ENCODE measurements at regions not wholly inside any gene's neighbourhood (a gene's known extent, or its start where the extent isn't known, plus 50 kb on each side); places are given as distances from the start of the nearest gene placed in this dataset.

- no peak overlapping the region for H3K4me2 ChIP-seq
- H3K9ac ChIP-seq: no peak overlapping the region
- 95% methylated on average over 2 of the region's 2 CpGs for WGBS (ENCODE audit: low lambda C conversion rate)
- peaks cover 5 to 8% of the 10 kb centered on the region in 2 experiments; a peak in 2 of 4 replicates for H3K4me1 ChIP-seq (ENCODE audit: control insufficient read depth in 1 of 2, insufficient read depth in 2 of 2, low read depth in 1 of 2, low read length in 1 of 2)
- H4K20me1 ChIP-seq (ENCODE audit: insufficient read depth): no peaks in the 10 kb centered on the region
- POLR2A ChIA-PET: interaction anchor here (1.0 kb wide), 1 partner anchor 274 kb away, joined by 3 read pairs; no protein-coding TSS in a partner anchor
- no peaks in the 10 kb centered on the region for H3K9me2 ChIP-seq
- CTCF ChIA-PET: no interaction called here
- no peak for DNase-seq
- H2AFZ ChIP-seq (ENCODE audit: low read depth): no peak overlapping the region
- peaks cover 6% of the 10 kb centered on the region for H3F3A ChIP-seq (replicated peaks; ENCODE audit: insufficient read depth)
- H3K9me3 ChIP-seq: no peaks in the 10 kb centered on the region
- TF ChIP-seq MEF2A (IDR thresholded peaks at IDR 0.05; ENCODE audit: borderline replicate concordance, low read depth) (no peak), RCOR1 (IDR thresholded peaks at IDR 0.05; ENCODE audit: low read length) (no peak), IRF3 (IDR thresholded peaks at IDR 0.05; ENCODE audit: low read depth, low read length) (no peak), FOXJ3 (CRISPR knock-in tag; IDR thresholded peaks at IDR 0.05) (no peak), USF1 (IDR thresholded peaks at IDR 0.05; ENCODE audit: borderline replicate concordance, low read depth) (no peak), YY1 (IDR thresholded peaks at IDR 0.05; ENCODE audit: low read depth) (no peak), MXI1 (IDR thresholded peaks at IDR 0.05; ENCODE audit: low read depth, low read length) (no peak), NRF1 (IDR thresholded peaks at IDR 0.05; ENCODE audit: low read depth, low read length) (no peak), JUND (IDR thresholded peaks at IDR 0.05) (no peak)
- TF ChIP-seq, protein P1, sequence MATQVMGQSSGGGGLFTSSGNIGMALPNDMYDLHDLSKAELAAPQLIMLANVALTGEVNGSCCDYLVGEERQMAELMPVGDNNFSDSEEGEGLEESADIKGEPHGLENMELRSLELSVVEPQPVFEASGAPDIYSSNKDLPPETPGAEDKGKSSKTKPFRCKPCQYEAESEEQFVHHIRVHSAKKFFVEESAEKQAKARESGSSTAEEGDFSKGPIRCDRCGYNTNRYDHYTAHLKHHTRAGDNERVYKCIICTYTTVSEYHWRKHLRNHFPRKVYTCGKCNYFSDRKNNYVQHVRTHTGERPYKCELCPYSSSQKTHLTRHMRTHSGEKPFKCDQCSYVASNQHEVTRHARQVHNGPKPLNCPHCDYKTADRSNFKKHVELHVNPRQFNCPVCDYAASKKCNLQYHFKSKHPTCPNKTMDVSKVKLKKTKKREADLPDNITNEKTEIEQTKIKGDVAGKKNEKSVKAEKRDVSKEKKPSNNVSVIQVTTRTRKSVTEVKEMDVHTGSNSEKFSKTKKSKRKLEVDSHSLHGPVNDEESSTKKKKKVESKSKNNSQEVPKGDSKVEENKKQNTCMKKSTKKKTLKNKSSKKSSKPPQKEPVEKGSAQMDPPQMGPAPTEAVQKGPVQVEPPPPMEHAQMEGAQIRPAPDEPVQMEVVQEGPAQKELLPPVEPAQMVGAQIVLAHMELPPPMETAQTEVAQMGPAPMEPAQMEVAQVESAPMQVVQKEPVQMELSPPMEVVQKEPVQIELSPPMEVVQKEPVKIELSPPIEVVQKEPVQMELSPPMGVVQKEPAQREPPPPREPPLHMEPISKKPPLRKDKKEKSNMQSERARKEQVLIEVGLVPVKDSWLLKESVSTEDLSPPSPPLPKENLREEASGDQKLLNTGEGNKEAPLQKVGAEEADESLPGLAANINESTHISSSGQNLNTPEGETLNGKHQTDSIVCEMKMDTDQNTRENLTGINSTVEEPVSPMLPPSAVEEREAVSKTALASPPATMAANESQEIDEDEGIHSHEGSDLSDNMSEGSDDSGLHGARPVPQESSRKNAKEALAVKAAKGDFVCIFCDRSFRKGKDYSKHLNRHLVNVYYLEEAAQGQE (IDR thresholded peaks at IDR 0.05; ENCODE audit: low read depth, low read length): no peak
- TF ChIP-seq, protein P2, sequence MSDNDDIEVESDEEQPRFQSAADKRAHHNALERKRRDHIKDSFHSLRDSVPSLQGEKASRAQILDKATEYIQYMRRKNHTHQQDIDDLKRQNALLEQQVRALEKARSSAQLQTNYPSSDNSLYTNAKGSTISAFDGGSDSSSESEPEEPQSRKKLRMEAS (IDR thresholded peaks at IDR 0.05; ENCODE audit: low read depth): no peak
- H3K27ac ChIP-seq (ENCODE audit: low read depth in 2 of 2, low read length in 1 of 2): no peak overlapping the region
- no peaks in the 10 kb centered on the region for H3K36me3 ChIP-seq (replicated peaks in 1 of 2; ENCODE audit: control insufficient read depth in 1 of 2, insufficient read depth in 2 of 2, low read length in 1 of 2)
- H3K79me2 ChIP-seq (ENCODE audit: insufficient read depth): no peaks in the 10 kb centered on the region
- no peak overlapping the region for H3K4me3 ChIP-seq (ENCODE audit: low read depth in 2 of 2, low read length in 1 of 2)
- H3K27me3 ChIP-seq (ENCODE audit: insufficient read depth): no peaks in the 10 kb centered on the region
Measured at GRCh38 chr6:21868226-21868625, 274.7 kb downstream of the SOX4 start.
